ENCODE measurements at regions not wholly inside any gene's neighbourhood (a gene's known extent, or its start where the extent isn't known, plus 50 kb on each side); places are given as distances from the start of the nearest gene placed in this dataset.

DNA sequence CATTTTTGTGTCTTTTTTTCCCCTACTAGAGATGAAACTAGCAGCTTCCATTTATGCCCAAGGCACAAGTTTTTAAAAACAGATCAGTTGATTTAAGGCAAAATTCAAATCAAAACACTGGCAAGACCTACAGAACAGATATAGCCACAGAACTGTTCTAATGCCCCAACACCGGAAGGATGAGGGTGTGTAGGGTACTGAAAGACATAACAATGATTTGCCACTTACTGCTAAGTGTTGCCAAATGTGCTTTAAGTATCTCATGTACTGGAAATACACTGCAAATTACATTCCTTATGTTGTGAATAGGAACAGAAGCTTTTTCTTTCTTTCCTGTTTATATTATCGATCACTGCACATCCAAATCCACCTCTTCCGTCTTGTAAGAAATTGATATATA, 189.0 kb downstream of the CETN3 start:
- no peak overlapping the region for H3K23ac ChIP-seq (ENCODE audit: low read depth, low read length)
- H2BK15ac ChIP-seq (ENCODE audit: low read depth, low read length): no peak overlapping the region
- no peaks in the 10 kb centered on the region for H3K9me1 ChIP-seq (ENCODE audit: insufficient read depth, low read length)
- H3K36me3 ChIP-seq (ENCODE audit: control insufficient read depth, insufficient read depth, low read length): no peaks in the 10 kb centered on the region
- no peak overlapping the region for H3K14ac ChIP-seq (replicated peaks; ENCODE audit: low read depth, low read length)
- no peak overlapping the region for H4K5ac ChIP-seq (ENCODE audit: low read depth, low read length)
- H3K9ac ChIP-seq (ENCODE audit: low read depth, low read length): no peak overlapping the region
- ATAC-seq (ENCODE audit: low read depth) (no peak), DNase-seq (no peak)
- H2AK9ac ChIP-seq (replicated peaks; ENCODE audit: low read depth, low read length, poor library complexity): no peak overlapping the region
- intact Hi-C loops (cut with micrococcal nuclease): no loop called here
- POLR2A ChIA-PET (ENCODE audit: unreplicated experiment): no interaction called here
- H3K79me1 ChIP-seq (ENCODE audit: low read depth in 1 of 2, low read length in 2 of 2): no peaks in the 10 kb centered on the region
- no peak overlapping the region for H3K4me2 ChIP-seq (ENCODE audit: low read depth, low read length)
- no peaks in the 10 kb centered on the region for H3K4me1 ChIP-seq (ENCODE audit: control insufficient read depth, insufficient read depth, low read length)
- H4K20me1 ChIP-seq (ENCODE audit: insufficient read depth, low read length): no peaks in the 10 kb centered on the region
- no peaks in the 10 kb centered on the region for H3K27me3 ChIP-seq (ENCODE audit: control insufficient read depth, insufficient read depth, low read length)
- in situ Hi-C loops (cut with MboI; ENCODE audit: low sequenced_read_pairs): no loop called here
- TF ChIP-seq FOS (IDR thresholded peaks at IDR 0.05; ENCODE audit: low read depth, low read length) (no peak), BHLHE40 (IDR thresholded peaks at IDR 0.05; ENCODE audit: low read depth, low read length) (no peak)
- CTCF ChIA-PET: no interaction called here
- H2AFZ ChIP-seq (replicated peaks; ENCODE audit: low read length, poor library complexity): no peak overlapping the region
- H2BK120ac ChIP-seq (ENCODE audit: low read depth, low read length): no peak overlapping the region
- no peak overlapping the region for H3K4ac ChIP-seq (ENCODE audit: low read depth, low read length)
- BruUV-seq (replicated peaks): no TSS peak
- WGBS, 2 experiments (ENCODE audit: extremely low coverage in 2 of 2, insufficient read length in 1 of 2): no CpG with 5 or more reads among the region's 3 CpGs
- H3K56ac ChIP-seq (ENCODE audit: extremely low read depth, insufficient read depth, low read length): no peak overlapping the region
- no peak overlapping the region for H3K18ac ChIP-seq (ENCODE audit: low read depth, low read length)
- no peak overlapping the region for H4K91ac ChIP-seq (ENCODE audit: insufficient read depth, low read depth, low read length)
- dilution Hi-C loops (cut with HindIII; ENCODE audit: low sequenced_read_pairs, unreplicated experiment): no loop called here
- no peak overlapping the region for H3K4me3 ChIP-seq (ENCODE audit: insufficient read depth, low read depth, low read length)
- H3K9me3 ChIP-seq (ENCODE audit: control insufficient read depth, insufficient read depth, low read length): peaks cover 2% of the 10 kb centered on the region; the same call in 1 of the 2 replicates
- H2BK5ac ChIP-seq (ENCODE audit: low read depth, low read length, poor library complexity, severe bottlenecking): no peak overlapping the region
- no peak overlapping the region for H3K27ac ChIP-seq (ENCODE audit: insufficient read depth, low read length)
- no peak overlapping the region for H2BK20ac ChIP-seq (ENCODE audit: low read depth, low read length)
- no peak overlapping the region for H4K8ac ChIP-seq (ENCODE audit: low read depth in 2 of 2, low read length in 2 of 2)
- H2AK5ac ChIP-seq (ENCODE audit: low read depth, low read length): no peak overlapping the region
